Psoas muscle (tissue), 7 donors: ENCODE measurements at regions not wholly inside any gene's neighbourhood (a gene's known extent, or its start where the extent isn't known, plus 50 kb on each side); places are given as distances from the start of the nearest gene placed in this dataset.

Experiments used
- ATAC-seq, 4 donors: fragments of 200-7000 bp; cut with Tn5 transposase; one replicate each; pipeline ENCODE4 v1.9.1; 2020; ENCODE audit warnings: moderate library complexity in 3 of 4, mild to moderate bottlenecking in 2 of 4
- DNase-seq, 2 donors: peaks; one replicate each; pipeline ENCODE4 v3.0.0-alpha.2; 2020
- H3K27ac ChIP-seq: fragments of 200-600 bp; one replicate; pipeline ENCODE4 v1.8.0; 2022
- H3K27me3 ChIP-seq, 3 donors: fragments of 200-600 bp in 1 of 3; one replicate each; pipeline versions ENCODE4 v1.6.1 to v1.8.0; 2013 to 2022; ENCODE audit warnings: low read length in 2 of 3, mild to moderate bottlenecking in 2 of 3, moderate library complexity in 1 of 3; ENCODE audit not compliant: insufficient read depth in 3 of 3
- H3K36me3 ChIP-seq, 2 donors: fragments of 200-600 bp in 1 of 2; one replicate each; pipeline versions ENCODE4 v1.6.1 to v1.8.0; 2013 to 2022; ENCODE audit warnings: low read depth in 1 of 2, mild to moderate bottlenecking in 1 of 2, moderate library complexity in 1 of 2; ENCODE audit not compliant: insufficient read depth in 1 of 2
- H3K4me1 ChIP-seq: fragments of 200-600 bp; one replicate; pipeline ENCODE4 v1.8.0; 2022
- H3K4me3 ChIP-seq: fragments of 200-600 bp; one replicate; pipeline ENCODE4 v1.8.0; 2022; ENCODE audit warnings: mild to moderate bottlenecking
- H3K9me3 ChIP-seq: fragments of 200-600 bp; one replicate; pipeline ENCODE4 v1.8.0; 2022
- WGBS, 3 donors: extraction: QIAGEN DNeasy Blood & Tissue Kit; methylation state at CpG; one replicate each; pipeline versions ENCODE4 v1.1.6 to v1.1.7; 2013; 5-methylcytosine and 5-hydroxymethylcytosine counted together
- intact Hi-C, 2 donors: fragments of 100-400 bp; cut with DNase I; formaldehyde crosslinking; loops; one replicate each; pipeline versions ENCODE4 v1.11.0 to v1.14.2; 2022
- TF ChIP-seq, protein P1 (sequence below): fragments of 200-600 bp; IDR thresholded peaks from one replicate; pipeline ENCODE4 v1.8.0; 2022; ENCODE audit warnings: antibody characterized with exemption
- donor health status: healthy with polysubstance abuse.
- donor health status: DM: no; HTN: no; CAD: no; lungs with moderate emphysema.
- donor health status: Bipolar disorder and iron deficiency.
- donor health status: healthy.
- donor health status: DM: yes; HTN: yes; CAD: no.
- donor health status: DM: no; HTN: no; CAD: no.
- donor health status: DM: yes; HTN: yes; CAD: no.

DNA sequence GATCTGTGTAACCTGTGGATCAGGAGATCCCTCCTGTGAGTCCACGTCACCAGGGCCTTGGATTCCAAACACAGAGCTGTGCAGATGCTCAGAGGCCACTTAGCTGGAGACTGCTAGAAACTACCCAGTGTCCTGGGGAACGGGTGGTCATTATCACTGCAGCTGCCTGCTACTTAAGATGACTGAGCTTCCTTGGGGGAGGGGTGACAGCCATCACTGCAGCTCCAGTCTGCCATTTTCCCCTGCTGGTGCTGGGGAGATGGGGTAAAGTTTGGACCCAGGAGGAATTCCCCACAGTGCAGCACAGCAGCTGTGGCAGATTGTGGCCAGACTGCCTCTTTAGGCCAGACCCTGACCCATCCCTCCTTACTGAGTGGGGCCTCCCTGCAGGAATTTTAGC, 78.8 kb upstream of the VOPP1 start:
- Histone ChIP-seq H3K27ac (no peak overlapping the region), H3K4me3 (no peak overlapping the region), H3K36me3 (no peaks in the 10 kb centered on the region), H3K9me3 (no peaks in the 10 kb centered on the region), H3K27me3 (no peaks in the 10 kb centered on the region), H3K4me1 (no peaks in the 10 kb centered on the region)
- ATAC-seq = no peak
- intact Hi-C loops = no loop called here
- no peak for DNase-seq
- WGBS, 3 donors = 60 to 95% (median 80%) methylated on average over 2 of the region's 2 CpGs
- TF ChIP-seq, protein P1, sequence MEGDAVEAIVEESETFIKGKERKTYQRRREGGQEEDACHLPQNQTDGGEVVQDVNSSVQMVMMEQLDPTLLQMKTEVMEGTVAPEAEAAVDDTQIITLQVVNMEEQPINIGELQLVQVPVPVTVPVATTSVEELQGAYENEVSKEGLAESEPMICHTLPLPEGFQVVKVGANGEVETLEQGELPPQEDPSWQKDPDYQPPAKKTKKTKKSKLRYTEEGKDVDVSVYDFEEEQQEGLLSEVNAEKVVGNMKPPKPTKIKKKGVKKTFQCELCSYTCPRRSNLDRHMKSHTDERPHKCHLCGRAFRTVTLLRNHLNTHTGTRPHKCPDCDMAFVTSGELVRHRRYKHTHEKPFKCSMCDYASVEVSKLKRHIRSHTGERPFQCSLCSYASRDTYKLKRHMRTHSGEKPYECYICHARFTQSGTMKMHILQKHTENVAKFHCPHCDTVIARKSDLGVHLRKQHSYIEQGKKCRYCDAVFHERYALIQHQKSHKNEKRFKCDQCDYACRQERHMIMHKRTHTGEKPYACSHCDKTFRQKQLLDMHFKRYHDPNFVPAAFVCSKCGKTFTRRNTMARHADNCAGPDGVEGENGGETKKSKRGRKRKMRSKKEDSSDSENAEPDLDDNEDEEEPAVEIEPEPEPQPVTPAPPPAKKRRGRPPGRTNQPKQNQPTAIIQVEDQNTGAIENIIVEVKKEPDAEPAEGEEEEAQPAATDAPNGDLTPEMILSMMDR = no peak

- Histone ChIP-seq H3K4me3 (no peak overlapping the region), H3K9me3 (no peaks in the 10 kb centered on the region), H3K27ac (no peak overlapping the region), H3K4me1 (no peaks in the 10 kb centered on the region), H3K27me3 (no peaks in the 10 kb centered on the region), H3K36me3 (no peaks in the 10 kb centered on the region)
- intact Hi-C loops = loop anchor here in 1 of 2 donors (10.0 kb wide), 1 partner anchor 426 kb away; no protein-coding TSS in a partner anchor
- no peak for ATAC-seq
- WGBS, 3 donors = 94 to 98% (median 96%) methylated on average over 4 of the region's 4 CpGs
- TF ChIP-seq, protein P1 = no peak
- no peak for DNase-seq
Measured at GRCh38 chr7:55649238-55649637, 76.9 kb upstream of the VOPP1 start.

DNA sequence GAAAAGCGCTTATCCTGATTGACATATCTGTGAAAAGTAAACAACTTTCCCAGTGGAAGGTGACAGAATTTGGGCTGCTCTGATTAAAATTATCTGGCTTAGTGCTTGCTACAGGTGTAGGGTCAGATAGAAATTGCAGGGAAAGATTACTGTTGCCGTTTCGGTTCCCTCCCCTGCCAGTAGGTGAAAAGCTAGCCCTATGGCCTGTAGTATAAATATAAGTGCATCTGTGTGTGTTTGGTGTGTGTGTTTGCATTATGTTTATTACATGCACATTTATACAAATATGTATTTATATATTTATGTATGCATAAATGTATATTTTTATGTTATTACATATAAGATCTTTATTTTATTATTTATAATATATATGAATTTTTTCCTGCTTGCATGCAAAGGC, 72.3 kb upstream of the VOPP1 start:
- DNase-seq (no peak), ATAC-seq (no peak)
- H3K4me1 ChIP-seq = no peaks in the 10 kb centered on the region
- intact Hi-C loops = loop anchor here in 1 of 2 donors (5.0 to 10.0 kb wide), 2 partner anchors 318 to 430 kb away; partner anchors contain the start of gene NIPSNAP2
- no peak overlapping the region for H3K27ac ChIP-seq
- no peak overlapping the region for H3K4me3 ChIP-seq
- H3K9me3 ChIP-seq = no peaks in the 10 kb centered on the region
- no peaks in the 10 kb centered on the region for H3K36me3 ChIP-seq
- no peaks in the 10 kb centered on the region for H3K27me3 ChIP-seq
- TF ChIP-seq, protein P1 = no peak
- WGBS, 3 donors = 76 to 89% (median 86%) methylated on average over 3 of the region's 3 CpGs

- ATAC-seq (no peak), DNase-seq (no peak)
- intact Hi-C loops = loop anchor here in 1 of 2 donors (5.0 to 10.0 kb wide), 2 partner anchors 320 to 433 kb away; partner anchors contain the start of gene NIPSNAP2
- Histone ChIP-seq H3K27me3 (no peaks in the 10 kb centered on the region), H3K4me1 (no peaks in the 10 kb centered on the region), H3K9me3 (no peaks in the 10 kb centered on the region), H3K27ac (no peak overlapping the region), H3K4me3 (no peak overlapping the region), H3K36me3 (no peaks in the 10 kb centered on the region)
- TF ChIP-seq, protein P1 = no peak
Measured at GRCh38 chr7:55642266-55642665, 70.0 kb upstream of the VOPP1 start.

GRCh38 chr7:55641811-55642210, 69.5 kb upstream of the VOPP1 start:
- intact Hi-C loops = loop anchor here (1.0 to 10.0 kb wide), 4 partner anchors 320 to 433 kb away; partner anchors contain the start of gene NIPSNAP2 (in 2 of the 2)
- ATAC-seq = no peak
- Histone ChIP-seq H3K4me1 (no peaks in the 10 kb centered on the region), H3K9me3 (no peaks in the 10 kb centered on the region), H3K4me3 (no peak overlapping the region), H3K36me3 (no peaks in the 10 kb centered on the region), H3K27ac (no peak overlapping the region), H3K27me3 (no peaks in the 10 kb centered on the region)
- no peak for DNase-seq
- TF ChIP-seq, protein P1 = no peak
